Body of pancreas (tissue), 4 donors: ENCODE measurements at regions not wholly inside any gene's neighbourhood (a gene's known extent, or its start where the extent isn't known, plus 50 kb on each side); places are given as distances from the start of the nearest gene placed in this dataset.
A peak's percentile ranks its signal among the peaks of the same experiment; 100 is the strongest.

Experiments used
- ATAC-seq: fragments of 150-250 bp; one replicate; pipeline ENCODE4 v1.9.1; 2016
- DNase-seq, 4 donors: peaks; one replicate each; pipeline ENCODE4 v3.0.0-alpha.2; 2019
- H3K27ac ChIP-seq, 4 donors: fragments of 200-600 bp; sonication (generic); 1 replicate in 3 of 4; 2 replicates in 1 of 4; pipeline versions ENCODE4 v1.5.1 to v1.6.1; 2016 to 2019; ENCODE audit warnings: mild to moderate bottlenecking in 1 of 4, mixed read lengths in 1 of 4, moderate library complexity in 1 of 4
- H3K27me3 ChIP-seq, 2 donors: fragments of 200-600 bp; sonication (generic); one replicate each; pipeline ENCODE4 v1.6.0; 2016; ENCODE audit warnings: mild to moderate bottlenecking in 1 of 2
- H3K36me3 ChIP-seq, 2 donors: fragments of 200-600 bp; sonication (generic); replicated peaks in 1 of 2; 2 replicates each; pipeline ENCODE4 v1.5.1; 2016; ENCODE audit warnings: low read depth in 2 of 2; ENCODE audit not compliant: insufficient read depth in 1 of 2
- H3K4me1 ChIP-seq: fragments of 200-600 bp; sonication (generic); one replicate; pipeline ENCODE4 v1.6.0; 2016
- H3K4me3 ChIP-seq, 2 donors: fragments of 200-600 bp; sonication (generic); 1 replicate in 1 of 2; 2 replicates in 1 of 2; pipeline ENCODE4 v1.5.1; 2016 to 2019
- H3K9me3 ChIP-seq, 3 donors: fragments of 200-600 bp; sonication (generic); 1 replicate in 2 of 3; 2 replicates in 1 of 3; pipeline ENCODE4 v1.5.1; 2016
- CTCF ChIP-seq, 7 experiments: fragments of 450-650 bp in 4 of 7; fragments of 200-600 bp in 3 of 7; sonication (generic) in 3 of 7; IDR thresholded peaks; one replicate each; pipeline ENCODE4 v1.5.1; 2016 to 2019; ENCODE audit warnings: antibody characterized with exemption in 7 of 7
- POLR2A ChIP-seq, 3 donors: fragments of 450-650 bp; IDR thresholded peaks; one replicate each; pipeline ENCODE4 v1.6.1; 2016; ENCODE audit warnings: antibody characterized with exemption in 3 of 3, mild to moderate bottlenecking in 2 of 3
- WGBS, 2 donors: methylation state at CpG; one replicate each; pipeline ENCODE4 v1.1.5; 2017; 5-methylcytosine and 5-hydroxymethylcytosine counted together
- intact Hi-C: fragments of 100-400 bp; cut with DNase I; formaldehyde crosslinking; loops from one replicate; pipeline ENCODE4 v1.15.1; 2023

- no peaks in the 10 kb centered on the region for H3K4me1 ChIP-seq
- no peak overlapping the region for H3K4me3 ChIP-seq
- WGBS, 2 donors, result 82 to 89% methylated on average over 8 of the region's 8 CpGs
- no peaks in the 10 kb centered on the region for H3K36me3 ChIP-seq
- H3K27me3 ChIP-seq, result no peaks in the 10 kb centered on the region
- no peak overlapping the region for H3K27ac ChIP-seq
- TF ChIP-seq CTCF (IDR thresholded peaks at IDR 0.05) (no peak), POLR2A (IDR thresholded peaks at IDR 0.05) (no peak)
- H3K9me3 ChIP-seq, result peaks cover 0 to 30% (median 0%) of the 10 kb centered on the region in 3 donors
- DNase-seq (no peak), ATAC-seq (no peak)
- intact Hi-C loops, result no loop called here
Observed at GRCh38 chr12:126767334-126767733, 1499.6 kb upstream of the TMEM132C start.

- ATAC-seq (no peak), DNase-seq (no peak)
- no peak overlapping the region for H3K4me3 ChIP-seq
- intact Hi-C loops, result no loop called here
- H3K4me1 ChIP-seq, result peaks cover 7% of the 10 kb centered on the region
- H3K9me3 ChIP-seq, result peaks cover 0 to 23% (median 0%) of the 10 kb centered on the region in 3 donors
- no peaks in the 10 kb centered on the region for H3K36me3 ChIP-seq
- 49 to 79% methylated on average over 4 of the region's 4 CpGs for WGBS, 2 donors
- H3K27ac ChIP-seq, result no peak overlapping the region
- no peak for TF ChIP-seq POLR2A (IDR thresholded peaks at IDR 0.05)
- no peak for TF ChIP-seq CTCF (IDR thresholded peaks at IDR 0.05)
- no peaks in the 10 kb centered on the region for H3K27me3 ChIP-seq
Observed at GRCh38 chr12:126768517-126768916, 1498.5 kb upstream of the TMEM132C start.

DNA sequence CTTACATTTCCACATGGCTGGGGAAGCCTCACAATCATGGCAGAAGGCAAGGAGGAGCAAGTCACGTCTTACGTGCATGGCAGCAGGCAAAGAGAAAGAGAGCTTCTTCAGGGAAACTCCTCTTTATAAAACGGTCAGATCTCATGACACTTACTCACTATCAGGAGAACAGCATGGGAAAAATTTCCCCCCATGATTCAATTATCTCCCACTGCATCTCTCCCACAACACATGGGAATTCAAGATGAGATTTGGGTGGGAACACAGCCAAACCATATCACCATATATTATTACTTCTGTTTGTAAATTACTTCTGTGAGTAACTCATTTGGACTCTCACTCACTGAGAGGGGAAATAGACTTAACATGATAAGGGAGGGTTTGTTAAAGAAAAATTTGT, 1496.8 kb upstream of the TMEM132C start:
- Histone ChIP-seq H3K36me3 (no peaks in the 10 kb centered on the region), H3K4me3 (no peak overlapping the region), H3K4me1 (peaks cover 7% of the 10 kb centered on the region), H3K27me3 (no peaks in the 10 kb centered on the region), H3K27ac (no peak overlapping the region), H3K9me3 (peaks cover 0 to 11% (median 0%) of the 10 kb centered on the region in 3 donors)
- no peak for TF ChIP-seq CTCF (IDR thresholded peaks at IDR 0.05)
- no peak for TF ChIP-seq POLR2A (IDR thresholded peaks at IDR 0.05)
- ATAC-seq, result no peak
- intact Hi-C loops, result no loop called here
- WGBS, 2 donors, result 62 to 72% methylated on average over 3 of the region's 3 CpGs
- no peak for DNase-seq

DNA sequence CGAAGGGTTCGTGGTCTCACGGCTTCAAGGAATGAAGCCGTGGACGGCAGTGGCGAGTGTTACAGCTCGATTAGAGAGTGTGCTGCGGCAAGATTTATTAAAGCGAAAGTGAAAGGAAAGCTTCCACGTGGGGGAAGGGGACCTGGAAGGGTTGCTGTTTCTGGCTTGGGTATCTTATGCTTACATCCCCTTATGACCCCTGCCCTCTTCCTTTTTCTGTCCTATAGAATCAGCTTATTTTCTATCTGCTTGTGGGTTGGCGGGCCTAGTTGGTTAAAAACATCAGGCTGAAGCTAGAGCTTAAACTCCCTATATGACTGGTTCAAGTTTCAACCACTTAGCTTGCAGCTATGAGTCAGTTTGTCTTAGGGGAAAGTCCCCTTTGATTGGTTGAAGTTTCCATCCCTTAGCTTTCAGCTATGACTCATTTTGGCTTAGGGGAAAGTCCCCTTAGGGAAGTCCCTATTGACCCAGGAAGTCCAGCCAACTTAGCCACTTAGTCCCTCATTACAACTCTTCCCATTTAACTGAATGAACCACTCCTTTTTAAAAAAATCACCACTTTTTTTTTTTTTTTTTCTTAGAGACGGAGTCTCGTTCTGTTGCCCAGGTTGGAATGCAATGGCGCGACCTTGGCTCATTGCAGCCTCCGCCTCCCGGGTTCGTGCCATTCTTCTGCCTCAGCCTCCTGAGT, 1494.7 kb upstream of the TMEM132C start:
- peaks cover 7% of the 10 kb centered on the region for H3K4me1 ChIP-seq
- H3K36me3 ChIP-seq, result no peaks in the 10 kb centered on the region
- H3K27me3 ChIP-seq, result no peaks in the 10 kb centered on the region
- ATAC-seq (peak; percentile 81), DNase-seq (peak; percentile 8 to 23 (median 16))
- H3K27ac ChIP-seq, result peak overlapping the region in 2 of 4 donors; percentile 31 to 55
- WGBS, 2 donors, result 70 to 76% methylated on average over 18 of the region's 18 CpGs
- H3K4me3 ChIP-seq, result no peak overlapping the region
- TF ChIP-seq POLR2A (IDR thresholded peaks at IDR 0.05), result no peak
- TF ChIP-seq CTCF (IDR thresholded peaks at IDR 0.05), result no peak
- peaks cover 0 to 2% (median 0%) of the 10 kb centered on the region in 3 donors for H3K9me3 ChIP-seq
- intact Hi-C loops, result no loop called here

- Histone ChIP-seq H3K4me1 (peaks cover 7% of the 10 kb centered on the region), H3K27me3 (no peaks in the 10 kb centered on the region), H3K9me3 (no peaks in the 10 kb centered on the region), H3K4me3 (no peak overlapping the region), H3K36me3 (no peaks in the 10 kb centered on the region), H3K27ac (peak overlapping the region in 2 of 4 donors; percentile 31 to 55)
- ATAC-seq, result peak; percentile 30
- DNase-seq, result no peak
- no peak for TF ChIP-seq CTCF (IDR thresholded peaks at IDR 0.05)
- no peak for TF ChIP-seq POLR2A (IDR thresholded peaks at IDR 0.05)
- intact Hi-C loops, result no loop called here
- WGBS, 2 donors, result 53 to 62% methylated on average over 5 of the region's 5 CpGs
Observed at GRCh38 chr12:126773012-126773411, 1494.0 kb upstream of the TMEM132C start.
